SK-N-DZ (cell line): ENCODE measurements at regions not wholly inside any gene's neighbourhood (a gene's known extent, or its start where the extent isn't known, plus 50 kb on each side); places are given as distances from the start of the nearest gene placed in this dataset.
A peak's percentile ranks its signal among the peaks of the same experiment; 100 is the strongest.
"Not testable (repeated sequence)": the region's sequence is repeated elsewhere in the genome, so short reads cannot be mapped to it uniquely, and the experiment has no call there.

ENCODE experiments used
- DNase-seq: peaks from one replicate; pipeline ENCODE4 v3.0.0-alpha.2; 2015; ENCODE audit warnings: low spot score

DNA sequence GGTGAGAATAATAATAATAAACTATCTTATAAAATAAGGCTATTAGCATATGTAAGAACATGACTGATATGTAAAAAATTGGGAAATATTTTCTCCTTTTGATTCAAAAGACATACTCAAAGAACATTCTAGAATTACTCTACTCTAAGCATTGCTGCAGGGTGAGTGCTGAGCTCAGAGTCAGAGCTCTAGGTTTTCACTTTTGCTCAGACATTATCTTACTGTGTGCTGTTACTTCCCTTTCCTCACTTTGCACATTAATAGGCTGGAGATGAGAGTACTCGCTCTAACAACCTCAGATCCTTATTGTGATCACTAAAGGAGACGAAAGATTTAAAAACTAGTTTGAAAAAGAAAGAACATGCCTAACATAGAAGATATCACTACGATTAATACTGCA lies 99.4 kb upstream of the C9orf72 start:
- no peak for DNase-seq

- DNase-seq, result no peak
These were observed 100.4 kb upstream of the C9orf72 start for GRCh38 chr9:27673641-27674040.

- no peak for DNase-seq
These were observed 102.1 kb upstream of the C9orf72 start for GRCh38 chr9:27675354-27675753.

DNA sequence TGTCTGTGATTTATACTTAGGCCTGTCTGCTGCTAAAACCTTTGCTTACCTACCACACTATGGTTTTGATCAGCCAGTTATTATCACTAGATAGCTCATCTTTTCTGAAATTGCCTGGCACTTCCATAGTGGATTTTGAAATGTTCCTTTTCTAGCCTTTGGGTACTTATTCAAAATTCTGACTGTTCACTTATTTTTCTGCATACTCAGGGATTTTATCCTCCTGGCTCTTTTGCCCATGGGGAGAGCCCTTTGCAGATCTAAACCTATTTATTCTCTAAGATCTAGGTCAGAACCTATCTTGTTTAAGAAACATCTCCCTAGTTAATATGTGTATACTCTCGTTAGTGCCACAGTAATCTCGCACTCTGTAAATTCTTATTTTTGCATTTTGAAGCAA lies 103.5 kb upstream of the C9orf72 start:
- DNase-seq, result no peak

GRCh38 chr9:27679338-27679737 lies 106.1 kb upstream of the C9orf72 start:
- DNase-seq, result no peak

DNA sequence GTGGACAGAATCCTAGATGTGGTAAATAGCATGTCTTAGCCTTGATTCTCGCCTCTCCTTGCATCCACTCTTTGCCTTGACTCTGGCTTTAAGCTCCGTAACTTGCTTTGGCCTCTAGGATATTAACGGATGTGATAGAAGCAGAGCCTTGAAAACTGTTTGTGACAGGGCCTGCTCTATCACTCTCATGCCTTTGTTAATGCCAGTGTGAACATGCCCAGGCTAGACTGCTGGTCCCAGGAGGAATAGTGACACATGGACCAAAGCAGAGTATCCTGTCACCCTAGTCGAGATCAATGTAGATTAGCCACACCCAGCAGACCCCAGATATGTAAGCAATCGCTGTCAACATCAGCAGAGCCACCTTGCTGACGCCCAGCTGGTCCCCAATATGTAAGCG lies 109.9 kb upstream of the C9orf72 start:
- DNase-seq, result no peak

GRCh38 chr9:27688954-27689353 lies 115.7 kb upstream of the C9orf72 start:
- DNase-seq, result no peak

- DNase-seq, result not testable (repeated sequence)
These were observed 117.5 kb upstream of the C9orf72 start for GRCh38 chr9:27690816-27691215.

DNA sequence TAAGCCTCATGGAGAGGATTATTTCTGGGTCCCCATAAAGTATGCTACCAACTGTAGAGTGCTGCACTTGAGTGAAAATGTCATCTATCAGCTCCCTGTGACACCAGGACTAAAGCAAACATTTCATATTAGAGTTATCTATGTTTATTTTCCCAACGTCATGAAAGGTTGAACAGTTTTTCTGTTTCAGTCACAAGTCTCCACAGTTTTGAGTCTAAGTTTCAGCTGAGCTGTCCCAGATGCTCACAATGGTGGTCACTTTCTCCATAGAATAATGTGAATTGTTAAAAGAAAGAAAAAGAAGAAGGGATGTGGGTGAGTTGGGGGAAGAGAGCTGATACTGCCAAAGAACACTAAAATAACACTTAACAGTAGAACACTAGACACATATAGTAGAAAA lies 126.3 kb upstream of the C9orf72 start:
- DNase-seq, result no peak

DNA sequence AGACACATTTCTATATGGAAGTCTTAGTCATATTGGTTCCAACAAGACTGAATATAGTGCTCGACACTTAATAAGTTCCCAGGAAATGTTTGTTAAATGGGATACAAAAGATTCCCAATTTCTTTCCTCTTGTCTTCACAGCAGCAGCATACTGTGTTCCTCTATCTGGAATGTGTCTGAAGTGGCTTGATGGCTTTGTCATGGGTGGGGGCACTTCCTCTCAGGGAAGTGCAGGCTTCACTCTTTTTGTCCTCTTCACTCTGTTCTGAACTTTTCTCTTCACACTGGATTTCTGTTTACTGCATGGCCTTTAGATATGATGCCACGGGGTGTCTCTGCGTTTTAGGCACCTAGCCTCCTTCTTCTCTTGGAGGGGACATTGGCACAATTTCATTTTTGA lies 127.7 kb upstream of the C9orf72 start:
- DNase-seq, result no peak

DNA sequence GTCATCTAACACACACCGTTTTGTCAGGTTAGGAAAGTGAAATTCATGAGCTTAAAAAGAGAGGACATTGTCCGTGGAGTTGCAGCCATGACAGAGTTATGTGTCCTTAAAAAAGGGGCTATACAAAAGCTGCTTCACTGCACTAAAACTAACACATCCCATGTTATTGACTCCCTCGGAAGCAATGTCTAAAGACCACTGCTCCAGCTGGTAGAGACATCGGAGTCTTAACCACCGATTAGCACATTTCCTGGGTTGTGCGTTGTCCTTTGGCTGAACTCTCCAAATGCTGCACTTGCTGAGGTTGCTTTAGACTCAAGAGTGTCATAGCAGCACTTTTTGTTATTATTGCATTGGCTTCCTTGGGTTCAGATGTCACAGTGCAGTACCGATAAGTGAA lies 128.3 kb upstream of the C9orf72 start:
- DNase-seq, result no peak

DNA sequence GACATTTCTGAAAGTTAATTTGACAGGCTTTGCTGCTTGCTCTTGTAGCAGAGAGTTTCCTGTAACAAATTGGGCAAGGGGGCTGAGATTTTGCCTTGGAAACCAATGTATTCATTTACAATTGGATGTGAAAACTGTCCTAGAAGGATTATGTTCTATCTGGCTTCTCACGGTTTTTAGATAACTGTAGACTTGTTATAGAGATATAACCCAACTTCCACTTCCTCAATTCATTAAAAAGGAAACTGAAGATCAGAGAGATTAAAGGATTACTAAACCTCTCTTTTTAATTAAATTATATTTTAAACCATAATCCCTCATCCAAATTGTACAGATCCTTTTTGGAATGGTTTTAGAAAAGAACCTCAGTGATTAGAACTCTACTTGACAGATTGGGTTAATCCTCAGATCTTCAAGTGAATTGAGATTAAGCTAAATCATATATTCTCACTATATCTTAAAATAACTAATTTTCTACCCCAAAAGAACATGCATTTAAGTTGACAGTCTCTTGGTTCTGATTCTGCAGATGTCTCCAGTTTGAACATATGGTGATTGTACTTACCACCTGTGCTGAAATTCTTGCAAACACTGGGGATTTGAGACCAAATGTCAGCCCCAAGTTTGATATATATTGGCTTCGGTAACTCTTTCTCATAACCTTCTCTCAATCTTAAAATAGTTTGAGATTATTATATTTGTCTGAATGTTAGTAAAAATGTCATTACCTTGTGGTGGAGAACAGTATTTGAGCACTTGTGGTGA lies 130.1 kb upstream of the C9orf72 start:
- no peak for DNase-seq

- no peak for DNase-seq
These were observed 138.0 kb upstream of the C9orf72 start for GRCh38 chr9:27711241-27711640.

- no peak for DNase-seq
These were observed 139.5 kb upstream of the C9orf72 start for GRCh38 chr9:27712806-27713205.

GRCh38 chr9:27714388-27714787 lies 141.1 kb upstream of the C9orf72 start:
- no peak for DNase-seq

- no peak for DNase-seq
These were observed 142.4 kb upstream of the C9orf72 start for GRCh38 chr9:27715651-27716050.

- no peak for DNase-seq
These were observed 144.7 kb upstream of the C9orf72 start for GRCh38 chr9:27717991-27718390.

DNA sequence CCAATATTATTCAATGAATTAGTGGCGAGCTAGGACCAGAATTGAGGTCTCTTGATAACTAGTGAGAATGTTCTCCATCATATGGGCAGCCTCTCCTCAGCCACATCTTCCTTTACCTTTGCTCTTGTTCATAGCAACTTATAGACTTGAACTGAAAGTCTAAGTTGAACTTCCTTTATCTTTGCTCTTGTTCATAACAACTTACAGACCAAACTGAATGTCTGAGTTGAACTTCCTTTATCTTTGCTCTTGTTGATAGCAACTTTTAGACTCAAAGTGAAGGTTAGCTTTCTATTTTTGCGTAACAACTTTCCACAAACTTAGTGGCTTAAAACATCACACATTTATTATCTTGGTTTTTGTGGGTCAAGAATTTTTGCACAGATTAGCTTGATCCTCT lies 146.4 kb upstream of the C9orf72 start:
- DNase-seq, result no peak

GRCh38 chr9:27722866-27723265 lies 149.6 kb upstream of the C9orf72 start:
- no peak for DNase-seq

GRCh38 chr9:27726244-27727081 lies 153.2 kb upstream of the C9orf72 start:
- peak; percentile 69 for DNase-seq

DNA sequence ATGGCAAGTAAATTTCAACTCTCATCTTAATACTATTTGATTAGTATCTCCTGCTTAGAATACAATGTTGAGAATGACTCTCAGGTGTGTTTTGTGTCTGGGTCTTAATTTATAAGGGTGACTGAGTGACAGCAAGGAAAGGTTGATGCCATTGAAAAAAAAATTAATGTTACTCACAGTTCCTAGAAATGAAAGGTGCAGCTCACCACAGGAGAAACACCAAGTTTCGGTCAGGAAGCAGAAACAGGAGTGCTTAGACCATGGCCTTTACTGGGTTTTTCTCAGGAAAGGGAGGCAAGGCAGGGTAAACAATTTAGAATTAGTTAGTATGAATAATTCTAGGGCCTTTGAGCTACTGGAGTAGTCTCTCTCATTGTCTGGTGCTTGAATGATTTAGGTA lies 159.2 kb upstream of the C9orf72 start:
- DNase-seq, result no peak

GRCh38 chr9:27743490-27743889 lies 170.2 kb upstream of the C9orf72 start:
- DNase-seq, result no peak

GRCh38 chr9:27747450-27747849 lies 174.2 kb upstream of the C9orf72 start:
- no peak for DNase-seq
